AG04450 (cell line): ENCODE measurements at regions not wholly inside any gene's neighbourhood (a gene's known extent, or its start where the extent isn't known, plus 50 kb on each side); places are given as distances from the start of the nearest gene placed in this dataset.

Experiments
- CTCF ChIA-PET: fragments of 300-600, 350-600 bp; formaldehyde crosslinking; extraction: SDS; loops from one replicate; lab custom pipeline; 2022; ENCODE audit warnings: antibody characterized with exemption, inconsistent platforms; lab: Charles Lee
- POLR2A ChIA-PET: fragments of 350-600 bp; formaldehyde crosslinking; extraction: SDS; loops from one replicate; lab custom pipeline; 2021; ENCODE audit warnings: antibody characterized with exemption, inconsistent platforms; lab: Yijun Ruan, JAX
- DNase-seq: peaks from one replicate; pipeline ENCODE4 v3.0.0-alpha.2; 2011; ENCODE audit warnings: low read depth, low spot score
- H3K27ac ChIP-seq: one replicate; pipeline ENCODE4 v1.5.1; 2012; ENCODE audit warnings: low read depth, low read length, control low read depth
- H3K27me3 ChIP-seq: one replicate; pipeline ENCODE4 v1.6.0; 2012; ENCODE audit warnings: low read length; ENCODE audit not compliant: control insufficient read depth, insufficient read depth
- H3K4me3 ChIP-seq: 2 replicates; pipeline ENCODE4 v1.5.1; 2011; ENCODE audit warnings: mild to moderate bottlenecking, low read depth, low read length, control low read depth
- H3K9me3 ChIP-seq: 2 replicates; pipeline ENCODE4 v1.5.1; 2012; ENCODE audit warnings: low read length; ENCODE audit not compliant: control insufficient read depth, insufficient read depth
- CTCF ChIP-seq: IDR thresholded peaks from 2 replicates; pipeline ENCODE4 v1.5.1; 2011; ENCODE audit warnings: low read depth, low read length, control low read depth, inconsistent platforms

GRCh38 chr2:2919574-2920365 is 457.8 kb downstream of the EIPR1 start:
- ChIA-PET CTCF (no interaction called here), POLR2A (no interaction called here)
- Histone ChIP-seq H3K9me3 (peaks cover 47% of the 10 kb centered on the region), H3K4me3 (no peak overlapping the region), H3K27me3 (no peaks in the 10 kb centered on the region), H3K27ac (no peak overlapping the region)
- DNase-seq: no peak
- TF ChIP-seq CTCF: no peak

GRCh38 chr2:2919026-2919425 is 458.6 kb downstream of the EIPR1 start:
- no peak for TF ChIP-seq CTCF
- H3K27ac ChIP-seq: no peak overlapping the region
- DNase-seq: no peak
- no peak overlapping the region for H3K4me3 ChIP-seq
- H3K9me3 ChIP-seq: peaks cover 52% of the 10 kb centered on the region
- H3K27me3 ChIP-seq: no peaks in the 10 kb centered on the region
- ChIA-PET POLR2A (no interaction called here), CTCF (no interaction called here)

- Histone ChIP-seq H3K27ac (no peak overlapping the region), H3K27me3 (no peaks in the 10 kb centered on the region), H3K4me3 (no peak overlapping the region), H3K9me3 (peaks cover 54% of the 10 kb centered on the region)
- ChIA-PET POLR2A (no interaction called here), CTCF (no interaction called here)
- no peak for TF ChIP-seq CTCF
- DNase-seq: no peak
Measured at GRCh38 chr2:2916621-2917020, 461.0 kb downstream of the EIPR1 start.

GRCh38 chr2:2914252-2914651 is 463.4 kb downstream of the EIPR1 start:
- POLR2A ChIA-PET: interaction anchor here (0.7 kb wide), 1 partner anchor 73 kb away, joined by 3 read pairs; no protein-coding TSS in a partner anchor
- no peak for DNase-seq
- no peak overlapping the region for H3K27ac ChIP-seq
- no peak for TF ChIP-seq CTCF
- H3K27me3 ChIP-seq: no peaks in the 10 kb centered on the region
- CTCF ChIA-PET: no interaction called here
- peaks cover 56% of the 10 kb centered on the region for H3K9me3 ChIP-seq
- H3K4me3 ChIP-seq: no peak overlapping the region

- Histone ChIP-seq H3K9me3 (peaks cover 55% of the 10 kb centered on the region), H3K27ac (no peak overlapping the region), H3K4me3 (no peak overlapping the region), H3K27me3 (no peaks in the 10 kb centered on the region)
- POLR2A ChIA-PET: no interaction called here
- TF ChIP-seq CTCF: no peak
- DNase-seq: no peak
- CTCF ChIA-PET: no interaction called here
Measured at GRCh38 chr2:2913601-2914120, 464.0 kb downstream of the EIPR1 start.
